GM19452 (cell line): ENCODE measurements at regions not wholly inside any gene's neighbourhood (a gene's known extent, or its start where the extent isn't known, plus 50 kb on each side); places are given as distances from the start of the nearest gene placed in this dataset.

Source experiments
- ATAC-seq: cut with Tn5 transposase; IDR thresholded peaks from one replicate; pipeline ENCODE4 v1.9.1; 2021; ENCODE audit not compliant: unreplicated experiment

- ATAC-seq: no peak
These were observed 111.3 kb upstream of the EDNRB start for GRCh38 chr13:78029901-78030300.

DNA sequence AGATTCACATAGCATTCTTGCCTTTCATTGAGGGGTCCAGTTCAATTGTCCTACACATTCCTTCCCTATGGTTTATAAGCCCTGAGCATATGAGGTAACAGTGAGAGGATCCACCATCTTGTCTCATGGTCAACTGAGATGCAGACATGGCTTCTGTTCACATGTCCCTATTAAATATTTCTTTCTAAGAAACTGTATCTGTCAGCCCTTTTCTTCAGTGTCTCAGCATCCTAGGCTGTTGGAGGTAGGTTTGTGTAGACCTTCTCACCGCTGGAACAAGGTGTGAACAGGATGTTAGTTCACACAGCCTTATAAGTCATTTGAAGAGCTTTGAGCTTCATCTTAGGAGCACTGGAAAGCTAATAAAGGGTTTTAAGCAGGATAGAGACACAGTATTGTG is 110.3 kb upstream of the EDNRB start:
- no peak for ATAC-seq

DNA sequence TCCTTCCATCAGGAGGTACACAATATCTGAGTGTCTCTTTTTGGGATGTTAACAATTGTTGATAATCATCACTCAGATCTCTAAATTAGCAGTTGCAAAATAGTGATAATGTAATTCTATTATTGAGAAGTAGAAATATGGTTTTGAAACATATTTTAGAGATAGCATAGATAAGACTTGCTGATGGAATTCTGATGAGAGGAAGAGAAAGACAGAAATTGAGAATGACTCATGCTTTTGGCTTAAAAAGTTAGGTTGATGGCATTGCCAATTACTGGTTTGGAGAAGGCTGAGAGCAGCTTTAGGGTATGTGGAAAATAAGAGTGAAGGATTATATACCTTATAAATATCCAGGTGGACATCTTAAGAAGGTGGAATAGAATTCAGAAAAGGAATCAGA is 106.4 kb upstream of the EDNRB start:
- no peak for ATAC-seq

DNA sequence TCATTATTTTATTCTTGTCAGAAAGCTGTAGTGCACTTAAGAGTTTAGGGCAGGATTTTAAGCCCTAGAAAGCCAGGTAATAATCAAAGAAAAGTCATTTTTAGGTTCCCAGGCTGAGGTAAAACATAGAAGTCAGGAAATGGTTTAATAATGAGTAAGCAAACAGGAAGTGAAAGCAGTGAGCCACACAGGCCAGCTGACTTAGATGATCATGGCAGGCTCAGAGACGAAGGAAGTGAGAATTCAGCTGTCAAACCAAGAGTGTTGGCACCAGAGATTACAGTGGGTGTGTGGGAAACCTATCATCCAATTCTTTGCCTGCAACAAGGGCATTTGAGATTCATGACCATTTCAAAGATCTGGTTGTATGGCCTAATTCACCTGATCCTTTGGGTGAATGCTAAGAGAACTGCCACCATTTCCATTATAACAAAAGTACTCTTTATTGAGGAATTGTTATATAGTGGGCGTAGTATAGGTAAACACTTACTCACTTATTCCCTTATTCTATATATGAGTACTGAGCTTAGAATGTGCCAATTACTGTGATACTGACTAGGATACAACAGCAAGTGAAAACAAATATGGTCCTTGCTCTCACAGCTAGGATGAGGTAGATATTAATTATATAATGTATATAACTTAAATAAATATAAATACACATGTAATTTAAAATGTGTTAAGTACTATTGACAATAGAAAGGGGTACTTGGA is 103.7 kb upstream of the EDNRB start:
- ATAC-seq: peak; percentile 100

DNA sequence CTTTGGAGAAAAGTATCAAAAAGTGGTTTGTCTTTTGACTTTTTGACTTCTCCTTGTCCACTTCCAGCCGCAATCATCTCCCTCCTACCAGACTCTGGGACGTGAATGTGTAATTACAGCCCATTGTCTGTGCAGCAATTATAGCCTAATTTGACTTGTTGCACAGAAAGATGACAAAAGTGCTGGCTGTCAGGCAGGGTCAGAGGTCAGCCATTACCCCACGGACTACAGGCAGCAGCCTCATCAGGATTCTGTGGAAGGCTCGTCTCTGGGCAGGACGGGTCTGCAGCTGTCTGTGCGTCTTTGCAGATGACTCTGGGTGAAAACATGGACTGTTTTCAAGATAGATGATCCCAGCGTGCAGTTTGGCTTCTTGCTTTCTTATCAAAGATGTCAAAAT is 102.2 kb upstream of the EDNRB start:
- ATAC-seq: no peak

DNA sequence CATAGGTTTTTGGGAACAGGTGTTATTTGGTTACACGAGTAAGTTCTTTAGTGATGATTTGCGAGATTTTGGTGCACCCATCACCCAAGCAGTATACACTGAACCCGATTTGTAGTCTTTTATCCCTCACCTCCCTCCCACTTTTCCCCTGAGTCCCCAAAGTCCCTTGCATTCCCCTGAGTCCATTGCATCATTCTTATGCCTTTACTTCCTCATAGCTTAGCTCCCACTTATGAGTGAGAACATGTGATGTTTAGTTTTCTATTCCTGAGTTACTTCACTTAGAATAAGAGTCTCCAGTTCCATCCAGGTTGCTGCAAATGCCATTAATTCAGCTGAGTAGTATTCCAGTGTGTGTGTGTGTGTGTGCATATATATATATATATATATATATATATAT is 97.2 kb upstream of the EDNRB start:
- no peak for ATAC-seq

- ATAC-seq: no peak
These were observed 93.4 kb upstream of the EDNRB start for GRCh38 chr13:78012046-78012445.

DNA sequence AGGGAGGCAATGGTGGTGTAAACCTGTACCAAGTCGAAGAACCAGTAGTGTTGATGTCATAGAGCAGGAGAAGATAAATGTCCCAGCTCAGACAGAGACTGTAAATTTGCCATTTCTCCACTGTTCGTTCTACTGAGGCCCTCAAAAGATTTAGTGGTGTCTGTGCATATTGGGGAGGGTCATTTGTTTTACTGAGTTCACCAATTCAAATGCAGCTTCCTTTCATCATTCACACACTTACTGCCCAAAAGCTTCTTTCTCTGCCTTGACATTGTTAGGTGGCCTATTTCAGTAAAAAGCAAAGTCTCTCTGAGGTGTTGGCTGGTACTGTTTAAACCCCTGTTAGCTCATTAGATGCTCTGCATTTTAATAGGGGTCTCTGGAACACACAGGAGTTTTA is 86.2 kb upstream of the EDNRB start:
- no peak for ATAC-seq

DNA sequence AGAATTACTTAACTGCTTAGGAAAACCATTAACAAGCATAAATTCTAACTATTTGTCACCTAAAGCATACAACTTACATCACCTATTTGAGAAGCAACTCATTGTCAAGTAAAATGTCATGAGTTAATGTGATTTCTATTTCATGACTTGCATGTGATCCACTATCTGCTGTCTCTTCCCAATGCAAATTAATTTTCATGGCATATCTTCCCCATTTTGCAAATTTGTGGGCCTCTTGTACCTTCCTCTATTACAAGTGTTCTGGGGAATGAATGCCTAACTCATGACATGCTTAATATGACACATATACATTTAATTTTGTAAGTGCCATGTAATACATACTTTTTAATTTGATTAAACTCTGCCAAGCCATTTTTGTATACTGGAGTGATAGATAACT is 81.1 kb upstream of the EDNRB start:
- no peak for ATAC-seq

- no peak for ATAC-seq
These were observed 75.5 kb upstream of the EDNRB start for GRCh38 chr13:77994166-77994565.

- ATAC-seq: no peak
These were observed 72.4 kb upstream of the EDNRB start for GRCh38 chr13:77991003-77991402.

- no peak for ATAC-seq
These were observed 70.7 kb upstream of the EDNRB start for GRCh38 chr13:77989281-77989680.

DNA sequence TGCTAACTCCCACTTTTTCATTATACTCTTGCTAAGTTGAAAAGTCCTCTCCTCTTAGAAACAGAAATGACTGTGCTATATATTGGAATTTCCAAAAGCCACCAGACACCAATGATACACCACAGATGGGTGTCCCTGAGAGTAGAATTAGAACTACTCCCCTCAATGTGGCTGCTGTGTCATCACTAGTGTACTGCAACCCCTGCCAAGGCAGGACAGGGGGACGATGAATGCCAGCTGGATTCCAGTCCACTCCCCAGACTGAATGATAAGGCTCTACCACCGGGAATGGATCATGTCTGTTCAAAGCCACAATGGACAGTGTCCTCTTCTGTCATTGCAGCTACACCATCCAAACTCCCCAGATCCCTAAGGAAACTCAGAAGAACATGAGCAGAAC is 69.7 kb upstream of the EDNRB start:
- no peak for ATAC-seq

- no peak for ATAC-seq
These were observed 68.1 kb upstream of the EDNRB start for GRCh38 chr13:77986713-77987112.

DNA sequence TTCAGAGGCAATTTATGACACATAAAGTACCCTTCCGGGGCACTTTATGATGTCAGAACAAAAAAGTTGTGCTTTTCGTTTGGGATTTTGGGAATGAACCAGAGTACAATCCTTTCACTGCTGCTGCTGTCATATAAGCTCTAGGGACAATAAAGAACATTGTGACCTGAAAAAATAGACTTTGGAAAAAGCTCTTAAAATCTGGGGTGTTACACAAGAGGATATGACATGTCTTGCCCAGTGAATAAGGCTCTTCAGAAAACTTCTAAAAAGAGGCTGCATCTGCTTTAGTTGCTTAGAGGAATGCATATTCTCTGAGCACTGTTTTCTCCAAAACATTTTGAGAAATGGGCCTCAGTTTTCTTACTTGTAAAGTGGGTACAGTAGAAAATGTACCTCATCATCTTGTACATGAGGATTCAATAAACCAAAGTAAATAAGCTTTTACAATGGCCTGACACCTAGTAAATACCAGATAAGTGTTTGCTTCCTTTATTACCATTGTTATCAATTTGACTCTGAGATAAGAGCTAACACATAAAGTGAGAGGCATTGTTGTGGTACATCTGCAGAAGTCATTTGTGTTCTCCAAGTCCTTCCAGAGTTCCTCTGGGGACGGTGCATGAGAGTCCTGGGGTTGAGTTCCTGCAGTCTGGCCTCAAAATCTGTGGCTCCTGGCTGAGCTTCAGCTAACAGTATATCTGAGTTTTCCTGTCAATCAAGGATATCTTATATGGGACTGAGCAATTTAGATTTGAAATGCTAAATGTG is 67.4 kb upstream of the EDNRB start:
- no peak for ATAC-seq

- ATAC-seq: no peak
These were observed 62.8 kb upstream of the EDNRB start for GRCh38 chr13:77981281-77981881.

GRCh38 chr13:77980592-77980991 is 62.0 kb upstream of the EDNRB start:
- ATAC-seq: no peak

DNA sequence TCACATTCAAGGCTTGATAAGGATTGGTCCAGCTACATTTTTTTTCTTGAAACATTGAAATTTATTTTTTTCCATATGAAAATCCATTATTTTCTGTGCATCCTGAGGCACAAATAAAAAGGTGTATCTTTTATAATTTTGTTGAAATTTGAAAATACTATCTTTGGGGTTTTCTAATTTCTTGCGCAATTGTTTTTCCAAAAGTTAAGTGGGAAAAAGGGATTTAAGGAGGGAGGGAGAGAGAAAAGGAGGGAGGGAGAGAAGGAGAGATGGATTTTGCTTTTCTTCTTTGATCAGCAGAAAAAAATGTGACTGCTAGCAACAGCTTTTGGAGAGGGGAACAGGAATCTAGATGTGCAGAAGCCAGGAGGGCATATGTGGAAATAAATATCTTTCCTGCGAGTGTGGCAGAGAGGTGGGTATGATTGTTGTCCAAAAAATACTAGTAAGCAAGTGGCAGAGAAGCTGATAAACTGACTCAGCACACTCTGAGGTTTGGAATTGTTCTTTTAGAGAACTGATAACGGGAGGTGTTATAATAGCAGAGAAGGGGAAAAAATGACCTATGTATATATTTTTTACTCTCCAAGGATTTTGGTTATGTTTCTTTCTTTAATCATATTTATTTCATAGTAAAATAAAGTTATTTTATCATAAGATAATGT is 61.2 kb upstream of the EDNRB start:
- no peak for ATAC-seq

DNA sequence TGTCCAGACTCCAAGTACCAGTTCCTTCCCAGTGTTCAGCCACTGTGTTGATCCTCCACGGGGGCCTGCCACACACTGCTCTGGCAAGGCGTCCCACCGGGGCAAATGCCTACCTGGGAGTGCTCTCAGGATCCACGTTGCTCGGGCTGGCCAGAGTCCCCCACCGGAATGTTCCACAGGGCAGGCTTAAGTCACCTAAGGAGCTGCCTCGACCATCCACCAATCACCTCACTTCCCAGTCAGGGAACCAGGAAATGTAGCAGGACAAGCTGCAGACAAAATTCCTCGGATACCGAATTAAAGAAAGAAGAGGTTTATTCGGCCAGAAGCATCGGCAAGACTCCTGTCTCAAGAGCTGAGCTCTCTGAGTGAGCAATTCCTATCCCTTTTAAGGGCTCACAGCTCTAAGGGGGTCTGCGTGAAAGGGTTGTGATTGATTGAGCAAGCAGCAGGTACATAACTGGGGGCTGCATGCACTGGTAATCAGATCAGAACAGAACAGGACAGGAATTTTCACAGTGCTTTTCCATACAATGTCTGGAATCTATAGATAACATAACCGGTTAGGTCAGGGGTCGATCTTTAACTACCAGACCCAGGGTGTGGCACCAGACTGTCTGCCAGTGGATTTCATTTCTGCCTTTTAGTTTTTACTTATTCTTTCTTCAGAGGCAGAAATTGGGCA is 56.9 kb upstream of the EDNRB start:
- ATAC-seq: no peak

DNA sequence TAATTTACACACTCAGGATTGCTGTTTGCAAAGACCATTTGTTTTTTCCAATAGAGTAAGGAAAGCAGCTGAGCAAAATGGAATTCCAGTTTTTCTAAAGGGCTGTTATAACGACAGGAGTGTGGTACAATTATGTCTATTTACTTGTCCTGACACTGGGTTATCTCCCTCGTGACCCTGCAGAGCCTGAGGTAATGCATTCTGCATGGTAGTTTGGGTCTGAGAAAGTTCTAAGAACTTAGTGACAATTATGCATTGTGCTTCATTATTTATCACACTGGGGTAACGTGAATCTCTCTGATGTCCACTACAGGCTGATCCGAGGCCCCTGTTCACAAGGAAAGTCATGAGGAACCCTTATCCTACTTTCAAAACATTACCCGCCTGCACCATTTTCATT is 50.7 kb upstream of the EDNRB start:
- ATAC-seq: no peak
